KMS-11 (cell line): ENCODE measurements at regions not wholly inside any gene's neighbourhood (a gene's known extent, or its start where the extent isn't known, plus 50 kb on each side); places are given as distances from the start of the nearest gene placed in this dataset.
"Not testable (repeated sequence)": the region's sequence is repeated elsewhere in the genome, so short reads cannot be mapped to it uniquely, and the experiment has no call there.

Experiments
- H2AFZ ChIP-seq: fragments of 200-600 bp; sonication (generic); 2 replicates; pipeline ENCODE4 v1.6.1; 2016; ENCODE audit warnings: antibody characterized with exemption, mixed run types, low read depth
- H3K27ac ChIP-seq: fragments of 200-600 bp; sonication (generic); 2 replicates; pipeline ENCODE4 v1.6.1; 2016; ENCODE audit warnings: mild to moderate bottlenecking, mixed run types
- H3K27me3 ChIP-seq: fragments of 200-600 bp; sonication (generic); 2 replicates; pipeline ENCODE4 v1.6.1; 2017; ENCODE audit warnings: mild to moderate bottlenecking, low read depth, mixed run types, moderate library complexity; ENCODE audit not compliant: insufficient read depth
- H3K36me3 ChIP-seq: fragments of 200-600 bp; sonication (generic); 2 replicates; pipeline ENCODE4 v1.6.1; 2017; ENCODE audit warnings: mild to moderate bottlenecking, mixed run types; ENCODE audit not compliant: insufficient read depth
- H3K4me1 ChIP-seq: fragments of 200-600 bp; sonication (generic); 2 replicates; pipeline ENCODE4 v1.6.1; 2016; ENCODE audit warnings: mild to moderate bottlenecking, low read depth, mixed run types; ENCODE audit not compliant: poor library complexity, severe bottlenecking
- H3K4me2 ChIP-seq: fragments of 200-600 bp; sonication (generic); 2 replicates; pipeline ENCODE4 v1.7.0; 2016; ENCODE audit warnings: mild to moderate bottlenecking, mixed run types
- H3K4me3 ChIP-seq: fragments of 200-600 bp; sonication (generic); IDR thresholded peaks from 2 replicates; pipeline ENCODE4 v1.6.1; 2017; ENCODE audit warnings: low read depth, low read length, mixed read lengths; ENCODE audit not compliant: insufficient read depth
- H3K79me2 ChIP-seq: fragments of 200-600 bp; sonication (generic); 2 replicates; pipeline ENCODE4 v1.6.1; 2016; ENCODE audit warnings: low read depth, mixed run types; ENCODE audit not compliant: insufficient read depth
- H3K9ac ChIP-seq: fragments of 200-600 bp; sonication (generic); 2 replicates; pipeline ENCODE4 v1.6.1; 2016; ENCODE audit warnings: mild to moderate bottlenecking, mixed run types
- H4K20me1 ChIP-seq: fragments of 200-600 bp; sonication (generic); 2 replicates; pipeline ENCODE4 v1.6.1; 2016; ENCODE audit warnings: mild to moderate bottlenecking, mixed run types; ENCODE audit not compliant: insufficient read depth
- TF ChIP-seq, protein P1 (sequence below): fragments of 200-600 bp; sonication (generic); conservative IDR thresholded peaks from 2 replicates; pipeline ENCODE4 v1.6.1; 2017; ENCODE audit warnings: low read depth, mild to moderate bottlenecking, antibody characterized with exemption, low read length, moderate library complexity, mixed read lengths

DNA sequence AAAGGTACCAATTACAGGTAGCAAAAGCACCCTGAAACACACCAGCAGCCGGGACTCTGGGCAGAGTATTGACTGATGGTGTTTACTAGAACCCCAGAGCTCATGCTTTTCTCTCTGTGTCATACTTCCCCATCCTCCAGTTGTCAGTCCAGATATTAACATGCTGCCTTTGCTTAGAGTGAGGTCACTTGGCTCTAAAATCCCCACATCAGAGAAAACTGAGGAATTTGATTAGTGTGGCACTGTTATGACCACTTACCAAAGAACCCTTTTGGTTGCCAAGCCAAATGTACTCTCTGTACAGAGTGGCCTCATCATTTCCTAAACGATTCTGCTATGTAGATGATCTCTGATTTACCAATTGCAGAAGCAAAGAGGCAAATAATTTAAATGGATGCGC is 80.4 kb downstream of the ABCC12 start:
- Histone ChIP-seq H3K4me2 (no peak overlapping the region), H3K27ac (no peak overlapping the region), H2AFZ (no peak overlapping the region), H3K27me3 (no peaks in the 10 kb centered on the region), H4K20me1 (no peaks in the 10 kb centered on the region), H3K4me3 (no peak overlapping the region), H3K4me1 (no peaks in the 10 kb centered on the region), H3K79me2 (no peaks in the 10 kb centered on the region), H3K9ac (no peak overlapping the region), H3K36me3 (no peaks in the 10 kb centered on the region)
- TF ChIP-seq, protein P1, sequence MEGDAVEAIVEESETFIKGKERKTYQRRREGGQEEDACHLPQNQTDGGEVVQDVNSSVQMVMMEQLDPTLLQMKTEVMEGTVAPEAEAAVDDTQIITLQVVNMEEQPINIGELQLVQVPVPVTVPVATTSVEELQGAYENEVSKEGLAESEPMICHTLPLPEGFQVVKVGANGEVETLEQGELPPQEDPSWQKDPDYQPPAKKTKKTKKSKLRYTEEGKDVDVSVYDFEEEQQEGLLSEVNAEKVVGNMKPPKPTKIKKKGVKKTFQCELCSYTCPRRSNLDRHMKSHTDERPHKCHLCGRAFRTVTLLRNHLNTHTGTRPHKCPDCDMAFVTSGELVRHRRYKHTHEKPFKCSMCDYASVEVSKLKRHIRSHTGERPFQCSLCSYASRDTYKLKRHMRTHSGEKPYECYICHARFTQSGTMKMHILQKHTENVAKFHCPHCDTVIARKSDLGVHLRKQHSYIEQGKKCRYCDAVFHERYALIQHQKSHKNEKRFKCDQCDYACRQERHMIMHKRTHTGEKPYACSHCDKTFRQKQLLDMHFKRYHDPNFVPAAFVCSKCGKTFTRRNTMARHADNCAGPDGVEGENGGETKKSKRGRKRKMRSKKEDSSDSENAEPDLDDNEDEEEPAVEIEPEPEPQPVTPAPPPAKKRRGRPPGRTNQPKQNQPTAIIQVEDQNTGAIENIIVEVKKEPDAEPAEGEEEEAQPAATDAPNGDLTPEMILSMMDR = no peak

DNA sequence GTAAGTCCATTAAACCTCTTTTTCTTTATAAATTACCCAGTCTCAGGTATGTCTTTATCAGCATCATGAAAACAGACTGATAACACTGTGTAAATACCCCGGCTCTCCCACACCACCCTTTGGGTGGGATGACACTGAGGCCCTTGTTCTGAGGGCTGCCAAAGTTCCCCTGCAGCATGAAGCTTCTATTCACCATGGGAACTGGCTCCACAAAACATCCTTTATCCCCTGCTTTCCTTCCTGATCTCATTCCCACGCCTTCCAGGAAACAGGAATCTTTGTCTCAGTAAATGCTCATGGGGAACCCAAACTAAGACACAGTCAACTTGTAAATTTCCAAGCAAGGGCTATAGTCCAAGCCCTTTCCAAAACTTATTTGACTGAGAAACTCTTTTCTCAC is 88.4 kb downstream of the ABCC12 start:
- Histone ChIP-seq H2AFZ (no peak overlapping the region), H4K20me1 (no peaks in the 10 kb centered on the region), H3K4me3 (no peak overlapping the region), H3K27ac (no peak overlapping the region), H3K4me1 (no peaks in the 10 kb centered on the region), H3K9ac (no peak overlapping the region), H3K27me3 (no peaks in the 10 kb centered on the region), H3K4me2 (no peak overlapping the region), H3K36me3 (no peaks in the 10 kb centered on the region), H3K79me2 (no peaks in the 10 kb centered on the region)
- TF ChIP-seq, protein P1 = no peak

DNA sequence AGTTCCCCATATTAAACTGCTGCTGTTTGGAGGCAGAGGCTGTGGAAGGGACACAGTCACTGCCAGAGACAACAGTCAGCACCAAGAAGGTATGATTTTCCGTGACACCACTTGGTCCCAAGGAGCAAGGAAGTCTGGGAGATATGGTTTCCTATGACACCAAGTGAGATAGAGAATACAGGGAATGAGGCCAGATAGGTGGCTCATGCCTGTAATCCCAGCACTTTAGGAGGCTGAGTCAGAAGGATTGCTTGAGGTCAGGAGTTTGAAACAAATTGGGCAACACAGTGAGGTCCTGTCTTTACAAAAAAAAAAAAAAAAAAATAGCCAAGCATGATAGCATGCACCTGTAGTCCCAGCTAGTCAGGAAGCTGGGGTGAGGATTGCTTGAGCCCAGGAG is 90.8 kb downstream of the ABCC12 start:
- no peaks in the 10 kb centered on the region for H3K36me3 ChIP-seq
- H2AFZ ChIP-seq = no peak overlapping the region
- H3K27me3 ChIP-seq = no peaks in the 10 kb centered on the region
- H3K4me1 ChIP-seq = no peaks in the 10 kb centered on the region
- TF ChIP-seq, protein P1 = no peak
- no peak overlapping the region for H3K27ac ChIP-seq
- no peak overlapping the region for H3K4me2 ChIP-seq
- no peaks in the 10 kb centered on the region for H3K79me2 ChIP-seq
- H4K20me1 ChIP-seq = no peaks in the 10 kb centered on the region
- no peak overlapping the region for H3K9ac ChIP-seq
- no peak overlapping the region for H3K4me3 ChIP-seq

DNA sequence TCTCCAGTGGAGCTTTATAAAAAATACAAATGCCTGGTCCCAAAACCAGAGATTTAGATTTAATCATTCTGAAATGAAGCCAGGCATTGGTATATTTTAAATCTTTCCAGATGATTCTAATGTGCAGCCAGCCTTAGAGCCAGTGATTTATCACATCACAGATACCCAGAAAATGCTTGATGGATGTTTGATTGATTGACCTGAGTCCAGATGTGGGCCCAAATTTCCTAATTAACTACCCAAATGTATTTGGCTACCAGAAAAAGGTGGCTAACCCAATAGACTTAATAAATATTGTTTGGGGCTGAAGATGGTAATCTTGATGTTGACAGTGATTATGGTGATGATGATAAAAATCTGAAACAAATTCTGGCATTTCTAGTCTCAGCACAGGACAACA is 93.1 kb downstream of the ABCC12 start:
- TF ChIP-seq, protein P1 = no peak
- Histone ChIP-seq H3K4me2 (no peak overlapping the region), H3K27ac (no peak overlapping the region), H2AFZ (no peak overlapping the region), H3K4me1 (no peaks in the 10 kb centered on the region), H3K27me3 (no peaks in the 10 kb centered on the region), H3K79me2 (no peaks in the 10 kb centered on the region), H3K36me3 (no peaks in the 10 kb centered on the region), H4K20me1 (no peaks in the 10 kb centered on the region), H3K4me3 (no peak overlapping the region), H3K9ac (no peak overlapping the region)

DNA sequence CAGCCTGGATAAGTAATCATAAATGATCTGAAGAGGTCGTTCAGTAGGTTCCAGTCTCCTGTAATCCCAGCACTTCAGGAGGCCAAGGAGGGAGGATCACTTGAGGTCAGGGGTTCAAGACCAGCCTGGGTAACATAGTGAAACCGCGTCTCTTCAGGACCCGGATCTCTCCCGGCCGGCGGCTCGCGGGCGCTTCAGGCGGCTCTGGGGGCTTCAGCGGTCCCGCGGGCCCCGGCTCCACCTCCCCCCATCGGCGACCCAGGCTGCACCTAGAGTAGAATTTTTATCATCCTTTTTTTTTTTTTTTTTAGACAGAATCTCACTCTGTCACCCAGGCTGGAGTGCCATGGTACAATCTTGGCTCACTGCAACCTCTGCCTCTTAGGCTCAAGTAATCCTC is 95.9 kb downstream of the ABCC12 start:
- Histone ChIP-seq H3K9ac (no peak overlapping the region), H3K4me2 (no peak overlapping the region), H3K4me3 (no peak overlapping the region), H3K27me3 (no peaks in the 10 kb centered on the region), H3K4me1 (no peaks in the 10 kb centered on the region), H4K20me1 (no peaks in the 10 kb centered on the region), H3K79me2 (no peaks in the 10 kb centered on the region), H3K36me3 (no peaks in the 10 kb centered on the region), H2AFZ (no peak overlapping the region), H3K27ac (no peak overlapping the region)
- TF ChIP-seq, protein P1 = no peak

DNA sequence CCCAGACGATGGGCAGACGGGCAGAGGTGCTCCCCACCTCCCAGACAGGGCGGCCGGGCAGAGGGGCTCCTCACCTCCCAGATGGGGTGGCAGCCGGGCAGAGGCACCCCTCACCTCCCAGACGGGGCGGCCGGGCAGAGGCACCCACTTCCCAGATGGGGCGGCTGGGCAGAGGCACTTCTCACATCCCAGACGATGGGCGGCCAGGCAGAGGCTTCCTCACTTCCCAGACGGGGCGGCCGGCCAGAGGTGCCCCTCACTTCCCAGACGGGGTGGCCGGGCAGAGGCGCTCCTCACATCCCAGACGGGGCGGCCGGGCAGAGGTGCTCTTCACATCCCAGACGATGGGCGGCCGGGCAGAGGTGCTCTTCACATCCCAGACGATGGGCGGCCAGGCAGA is 96.6 kb downstream of the ABCC12 start:
- H3K27me3 ChIP-seq, H3K36me3 ChIP-seq, H3K79me2 ChIP-seq, H4K20me1 ChIP-seq, H3K27ac ChIP-seq, H3K4me2 ChIP-seq, H3K4me1 ChIP-seq, H3K9ac ChIP-seq, H2AFZ ChIP-seq, H3K4me3 ChIP-seq: not testable (repeated sequence)
